OCI-LY7 (cell line): ENCODE measurements at regions not wholly inside any gene's neighbourhood (a gene's known extent, or its start where the extent isn't known, plus 50 kb on each side); places are given as distances from the start of the nearest gene placed in this dataset.

Experiments used
- BruUV-seq: library from RNA; stranded (reverse); fragments of 400-500 nt; replicated peaks from 2 replicates; lab custom pipeline; 2021; lab: Mats Ljungman, UMichigan
- CTCF ChIA-PET: fragments of 300-600 bp; sonication (Branson Sonifier 250); formaldehyde crosslinking; loops from one replicate; lab custom pipeline; 2022; ENCODE audit warnings: antibody characterized with exemption; ENCODE audit not compliant: unreplicated experiment; lab: Charles Lee
- POLR2A ChIA-PET: fragments of 300-600 bp; sonication (Branson Sonifier 250); formaldehyde crosslinking; loops from one replicate; lab custom pipeline; 2022; ENCODE audit warnings: antibody characterized with exemption; lab: Charles Lee
- DNase-seq: peaks from one replicate; pipeline ENCODE4 v3.0.0-alpha.2; 2015; ENCODE audit warnings: low spot score
- H2AFZ ChIP-seq: fragments of 200-600 bp; sonication (generic), shearing (Covaris generic); 2 replicates; pipeline ENCODE4 v1.6.1; 2014; ENCODE audit warnings: mild to moderate bottlenecking, antibody characterized with exemption, low read length, moderate library complexity
- H3K27ac ChIP-seq: fragments of 200-600 bp; sonication (generic); 2 replicates; pipeline ENCODE4 v1.5.1; 2014; ENCODE audit warnings: mixed run types, low read depth, mild to moderate bottlenecking, moderate library complexity, low read length, inconsistent platforms; ENCODE audit not compliant: poor library complexity, severe bottlenecking
- H3K36me3 ChIP-seq: fragments of 200-600 bp; sonication (generic); 2 replicates; pipeline ENCODE4 v1.6.1; 2014; ENCODE audit warnings: mild to moderate bottlenecking, antibody characterized with exemption, low read length, moderate library complexity, mixed read lengths; ENCODE audit not compliant: insufficient read depth
- H3K4me1 ChIP-seq: fragments of 200-600 bp; sonication (generic); 2 replicates; pipeline ENCODE4 v1.5.1; 2014; ENCODE audit warnings: mild to moderate bottlenecking, low read length; ENCODE audit not compliant: insufficient read depth, poor library complexity, severe bottlenecking
- H3K4me2 ChIP-seq: fragments of 200-600 bp; sonication (generic); 2 replicates; pipeline ENCODE4 v1.6.1; 2014; ENCODE audit warnings: mild to moderate bottlenecking, low read length
- H3K4me3 ChIP-seq: fragments of 200-600 bp; sonication (generic); 2 replicates; pipeline ENCODE4 v1.5.1; 2014; ENCODE audit warnings: mild to moderate bottlenecking, low read depth, low read length; ENCODE audit not compliant: poor library complexity, severe bottlenecking
- H3K79me2 ChIP-seq: fragments of 200-600 bp; sonication (generic); 2 replicates; pipeline ENCODE4 v1.6.1; 2016; ENCODE audit warnings: low read depth, mild to moderate bottlenecking, low read length, moderate library complexity, mixed read lengths; ENCODE audit not compliant: insufficient read depth
- H3K9me2 ChIP-seq: fragments of 200-600 bp; sonication (generic); 2 replicates; pipeline ENCODE4 v1.6.1; 2016; ENCODE audit warnings: mild to moderate bottlenecking, low read length, mixed read lengths; ENCODE audit not compliant: insufficient read depth
- H3K9me3 ChIP-seq: fragments of 200-600 bp; sonication (generic); 2 replicates; pipeline ENCODE4 v1.6.1; 2014; ENCODE audit warnings: mild to moderate bottlenecking, mixed run types, low read length, mixed read lengths
- H4K20me1 ChIP-seq: fragments of 200-600 bp; sonication (generic); 2 replicates; pipeline ENCODE4 v1.6.1; 2014; ENCODE audit warnings: mild to moderate bottlenecking, antibody characterized with exemption, low read length, moderate library complexity, mixed read lengths; ENCODE audit not compliant: insufficient read depth
- CTCF ChIP-seq: fragments of 200-600 bp; sonication (generic); conservative IDR thresholded peaks from 2 replicates; pipeline ENCODE4 v1.5.1; 2014; ENCODE audit warnings: mild to moderate bottlenecking, antibody characterized with exemption, low read length, moderate library complexity, mixed read lengths
- EZH2phosphoT487 ChIP-seq: fragments of 200-600 bp; sonication (generic); IDR thresholded peaks from 2 replicates; pipeline ENCODE4 v1.6.1; 2018; ENCODE audit warnings: low read depth, borderline replicate concordance, mild to moderate bottlenecking, mixed run types, antibody characterized with exemption, low read length, moderate library complexity, mixed read lengths
- intact Hi-C: fragments of 100-400 bp; cut with micrococcal nuclease; formaldehyde crosslinking; loops from one replicate; pipeline ENCODE4 v1.10.0; 2022; ENCODE audit not compliant: unreplicated experiment

GRCh38 chr18:10245846-10246175, 208.6 kb upstream of the APCDD1 start:
- no peak overlapping the region for H3K4me2 ChIP-seq
- ChIA-PET POLR2A (no interaction called here), CTCF (no interaction called here)
- no peaks in the 10 kb centered on the region for H3K36me3 ChIP-seq
- H3K27ac ChIP-seq = no peak overlapping the region
- no peaks in the 10 kb centered on the region for H3K9me3 ChIP-seq
- no peak for DNase-seq
- intact Hi-C loops = no loop called here
- H3K4me1 ChIP-seq = no peaks in the 10 kb centered on the region
- BruUV-seq = no TSS peak
- H3K79me2 ChIP-seq = no peaks in the 10 kb centered on the region
- no peaks in the 10 kb centered on the region for H3K9me2 ChIP-seq
- H2AFZ ChIP-seq = no peak overlapping the region
- no peak overlapping the region for H3K4me3 ChIP-seq
- H4K20me1 ChIP-seq = no peaks in the 10 kb centered on the region
- TF ChIP-seq CTCF = no peak
- TF ChIP-seq EZH2phosphoT487 = no peak

DNA sequence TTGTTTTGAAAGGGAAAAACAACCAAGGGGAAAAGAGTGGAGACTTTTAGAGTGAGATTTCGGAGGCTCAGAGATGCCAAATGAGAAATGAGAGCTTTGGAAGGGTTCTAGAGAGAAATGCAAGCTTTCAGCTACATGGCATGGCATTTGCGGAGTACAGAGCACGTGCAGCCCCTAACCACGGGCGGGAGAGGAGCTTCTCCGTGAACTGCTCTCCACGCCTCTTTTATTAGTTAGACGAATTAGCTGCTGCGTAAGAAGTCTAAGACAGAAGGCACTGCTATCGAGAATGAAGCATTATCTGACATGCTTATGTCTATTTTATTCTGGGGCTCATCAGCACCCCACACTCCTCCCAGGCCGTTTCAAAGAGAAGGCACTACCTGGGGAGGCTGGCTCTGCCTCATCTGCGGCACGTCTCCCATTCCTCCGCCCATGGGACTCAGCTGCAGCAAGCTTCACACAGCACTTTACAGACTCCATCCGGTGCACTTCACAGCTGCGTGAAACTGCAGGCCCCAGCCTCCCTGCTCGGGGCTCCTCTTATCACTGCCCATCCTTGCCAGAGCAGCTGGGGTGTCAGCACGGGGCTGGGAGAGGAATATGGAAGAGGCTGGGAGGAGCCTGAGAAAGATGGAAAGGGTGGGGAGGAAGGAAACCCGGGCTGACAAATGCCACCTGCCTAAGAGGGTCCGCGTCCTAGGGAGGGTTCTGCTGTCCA, 207.3 kb upstream of the APCDD1 start:
- Histone ChIP-seq H3K4me2 (no peak overlapping the region), H3K9me3 (no peaks in the 10 kb centered on the region), H3K79me2 (no peaks in the 10 kb centered on the region), H3K27ac (no peak overlapping the region), H3K9me2 (no peaks in the 10 kb centered on the region), H3K36me3 (no peaks in the 10 kb centered on the region), H3K4me1 (no peaks in the 10 kb centered on the region), H3K4me3 (no peak overlapping the region), H4K20me1 (no peaks in the 10 kb centered on the region), H2AFZ (no peak overlapping the region)
- ChIA-PET POLR2A (interaction anchor here (0.7 kb wide), 1 partner anchor 208 kb away, joined by 4 read pairs; no protein-coding TSS in a partner anchor), CTCF (interaction anchor here (0.6 kb wide), 1 partner anchor 55 kb away, joined by 3 read pairs; no protein-coding TSS in a partner anchor)
- BruUV-seq = no TSS peak
- DNase-seq = no peak
- intact Hi-C loops = no loop called here
- no peak for TF ChIP-seq EZH2phosphoT487

GRCh38 chr18:10247742-10248082, 206.7 kb upstream of the APCDD1 start:
- TF ChIP-seq CTCF (no peak), EZH2phosphoT487 (no peak)
- H3K79me2 ChIP-seq = no peaks in the 10 kb centered on the region
- no peaks in the 10 kb centered on the region for H3K9me2 ChIP-seq
- H4K20me1 ChIP-seq = no peaks in the 10 kb centered on the region
- no peaks in the 10 kb centered on the region for H3K36me3 ChIP-seq
- intact Hi-C loops = no loop called here
- DNase-seq = no peak
- H3K27ac ChIP-seq = no peak overlapping the region
- POLR2A ChIA-PET = no interaction called here
- H3K4me3 ChIP-seq = no peak overlapping the region
- no peaks in the 10 kb centered on the region for H3K9me3 ChIP-seq
- no TSS peak for BruUV-seq
- no peak overlapping the region for H2AFZ ChIP-seq
- no peak overlapping the region for H3K4me2 ChIP-seq
- CTCF ChIA-PET = interaction anchor here (0.6 kb wide), 1 partner anchor 54 kb away, joined by 3 read pairs; no protein-coding TSS in a partner anchor
- no peaks in the 10 kb centered on the region for H3K4me1 ChIP-seq
